DND-41 (cell line): ENCODE measurements at regions not wholly inside any gene's neighbourhood (a gene's known extent, or its start where the extent isn't known, plus 50 kb on each side); places are given as distances from the start of the nearest gene placed in this dataset.
"Not testable (repeated sequence)": the region's sequence is repeated elsewhere in the genome, so short reads cannot be mapped to it uniquely, and the experiment has no call there.

Experiments used
- ATAC-seq: fragments of 200-7000 bp; cut with Tn5 transposase; 3 replicates; pipeline ENCODE4 v1.9.1; 2021; ENCODE audit warnings: low read depth; ENCODE audit not compliant: insufficient read depth
- DNase-seq: peaks from one replicate; pipeline ENCODE4 v3.0.0-alpha.2; 2020
- H2AFZ ChIP-seq: 2 replicates; pipeline ENCODE4 v1.6.0; 2012; ENCODE audit warnings: low read depth, low read length
- H3K27ac ChIP-seq: 2 replicates; pipeline ENCODE4 v1.5.1; 2012; ENCODE audit warnings: low read length, inconsistent platforms
- H3K27me3 ChIP-seq: fragments of 200-600 bp; sonication (generic); 2 replicates; pipeline ENCODE4 v1.6.0; 2012; ENCODE audit warnings: low read length, mild to moderate bottlenecking, inconsistent platforms; ENCODE audit not compliant: insufficient read depth, poor library complexity
- H3K36me3 ChIP-seq: 2 replicates; pipeline ENCODE4 v1.5.1; 2012; ENCODE audit warnings: low read length, inconsistent platforms; ENCODE audit not compliant: insufficient read depth
- H3K4me1 ChIP-seq: 2 replicates; pipeline ENCODE4 v1.5.1; 2012; ENCODE audit warnings: mild to moderate bottlenecking, low read length; ENCODE audit not compliant: insufficient read depth
- H3K4me2 ChIP-seq: 2 replicates; pipeline ENCODE4 v1.6.0; 2012; ENCODE audit warnings: mild to moderate bottlenecking, moderate library complexity, low read length, inconsistent platforms; ENCODE audit not compliant: insufficient read depth
- H3K4me3 ChIP-seq, 2 experiments: fragments of 200-600 bp in 1 of 2; shearing (Covaris generic) in 1 of 2; 2 replicates each; pipeline ENCODE4 v1.5.1; 2012 to 2016; ENCODE audit warnings: inconsistent platforms in 2 of 2, low read length in 2 of 2, mild to moderate bottlenecking in 2 of 2, low read depth in 1 of 2, moderate library complexity in 1 of 2
- H3K79me2 ChIP-seq: 2 replicates; pipeline ENCODE4 v1.6.0; 2012; ENCODE audit warnings: low read length, inconsistent platforms; ENCODE audit not compliant: insufficient read depth
- H3K9ac ChIP-seq: 2 replicates; pipeline ENCODE4 v1.6.0; 2012; ENCODE audit warnings: low read depth, mild to moderate bottlenecking, inconsistent platforms, low read length, moderate library complexity
- H3K9me3 ChIP-seq: 2 replicates; pipeline ENCODE4 v1.5.1; 2012; ENCODE audit warnings: low read length, moderate library complexity, mild to moderate bottlenecking, inconsistent platforms; ENCODE audit not compliant: insufficient read depth, severe bottlenecking
- H4K20me1 ChIP-seq: 2 replicates; pipeline ENCODE4 v1.6.0; 2012; ENCODE audit warnings: low read length; ENCODE audit not compliant: insufficient read depth
- EZH2 ChIP-seq: IDR thresholded peaks from 3 replicates; pipeline ENCODE4 v1.6.1; 2012; ENCODE audit warnings: borderline replicate concordance, low read depth, mild to moderate bottlenecking, moderate library complexity, low read length, inconsistent platforms; ENCODE audit not compliant: severe bottlenecking
- TF ChIP-seq, protein P1 (sequence below): IDR thresholded peaks from 2 replicates; pipeline ENCODE4 v1.5.1; 2012; ENCODE audit warnings: borderline replicate concordance, low read length, moderate library complexity, mild to moderate bottlenecking; ENCODE audit not compliant: poor library complexity, severe bottlenecking; ENCODE audit errors: extremely low read depth

DNA sequence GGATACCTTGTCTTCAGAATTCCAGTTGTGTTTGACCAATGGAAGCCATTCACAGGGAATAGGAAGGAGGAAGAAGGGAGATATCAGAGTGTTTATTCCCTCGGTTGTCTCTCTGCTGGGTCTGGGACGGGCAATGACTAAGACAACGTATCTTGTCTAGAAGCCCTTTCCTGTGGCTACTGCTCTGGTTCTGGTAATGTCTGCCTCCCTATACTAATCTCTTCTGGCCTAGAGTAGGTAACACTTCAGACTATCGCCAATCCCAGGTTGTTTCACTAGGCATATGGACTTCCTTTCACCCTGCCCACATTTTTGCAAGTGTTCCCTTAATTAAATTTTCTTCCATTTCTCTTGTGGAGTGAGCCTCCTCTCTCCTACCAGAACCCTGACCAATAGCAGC, 687.7 kb upstream of the TBX3 start:
- no peaks in the 10 kb centered on the region for H3K79me2 ChIP-seq
- H3K27ac ChIP-seq, result no peak overlapping the region
- H2AFZ ChIP-seq, result no peak overlapping the region
- H3K36me3 ChIP-seq, result no peaks in the 10 kb centered on the region
- H3K4me2 ChIP-seq, result no peak overlapping the region
- no peak overlapping the region for H3K4me3 ChIP-seq
- TF ChIP-seq, protein P1, sequence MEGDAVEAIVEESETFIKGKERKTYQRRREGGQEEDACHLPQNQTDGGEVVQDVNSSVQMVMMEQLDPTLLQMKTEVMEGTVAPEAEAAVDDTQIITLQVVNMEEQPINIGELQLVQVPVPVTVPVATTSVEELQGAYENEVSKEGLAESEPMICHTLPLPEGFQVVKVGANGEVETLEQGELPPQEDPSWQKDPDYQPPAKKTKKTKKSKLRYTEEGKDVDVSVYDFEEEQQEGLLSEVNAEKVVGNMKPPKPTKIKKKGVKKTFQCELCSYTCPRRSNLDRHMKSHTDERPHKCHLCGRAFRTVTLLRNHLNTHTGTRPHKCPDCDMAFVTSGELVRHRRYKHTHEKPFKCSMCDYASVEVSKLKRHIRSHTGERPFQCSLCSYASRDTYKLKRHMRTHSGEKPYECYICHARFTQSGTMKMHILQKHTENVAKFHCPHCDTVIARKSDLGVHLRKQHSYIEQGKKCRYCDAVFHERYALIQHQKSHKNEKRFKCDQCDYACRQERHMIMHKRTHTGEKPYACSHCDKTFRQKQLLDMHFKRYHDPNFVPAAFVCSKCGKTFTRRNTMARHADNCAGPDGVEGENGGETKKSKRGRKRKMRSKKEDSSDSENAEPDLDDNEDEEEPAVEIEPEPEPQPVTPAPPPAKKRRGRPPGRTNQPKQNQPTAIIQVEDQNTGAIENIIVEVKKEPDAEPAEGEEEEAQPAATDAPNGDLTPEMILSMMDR, result no peak
- no peak for TF ChIP-seq EZH2
- H3K27me3 ChIP-seq, result no peaks in the 10 kb centered on the region
- no peak for DNase-seq
- H3K9ac ChIP-seq, result no peak overlapping the region
- ATAC-seq, result no peak
- no peaks in the 10 kb centered on the region for H4K20me1 ChIP-seq
- H3K4me1 ChIP-seq, result peaks cover 17% of the 10 kb centered on the region
- no peaks in the 10 kb centered on the region for H3K9me3 ChIP-seq

DNA sequence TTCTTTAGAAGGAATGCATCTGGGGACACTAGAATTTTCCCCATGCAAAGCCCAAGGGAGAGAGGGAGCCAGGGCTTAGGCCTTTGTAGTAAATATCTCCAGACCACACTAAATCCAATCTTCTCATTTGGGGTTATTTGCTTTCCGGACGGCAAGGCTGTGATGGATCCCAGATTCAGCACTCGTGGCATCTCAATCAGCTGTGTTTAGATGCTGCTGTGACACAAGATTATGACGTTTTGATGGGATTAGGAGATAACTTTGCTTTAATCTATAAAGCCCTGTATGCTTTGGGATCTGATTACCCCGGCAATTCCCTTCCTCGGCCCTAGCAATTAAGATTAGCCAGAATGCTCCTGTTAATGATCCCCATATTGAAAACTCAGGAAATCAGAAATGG, 686.7 kb upstream of the TBX3 start:
- Histone ChIP-seq H3K36me3 (no peaks in the 10 kb centered on the region), H3K9ac (no peak overlapping the region), H2AFZ (no peak overlapping the region), H3K9me3 (no peaks in the 10 kb centered on the region), H3K27ac (no peak overlapping the region), H3K79me2 (no peaks in the 10 kb centered on the region), H3K4me3 (no peak overlapping the region), H3K4me1 (peaks cover 12% of the 10 kb centered on the region), H3K27me3 (no peaks in the 10 kb centered on the region), H4K20me1 (no peaks in the 10 kb centered on the region), H3K4me2 (no peak overlapping the region)
- ATAC-seq (no peak), DNase-seq (no peak)
- TF ChIP-seq, protein P1, result no peak
- TF ChIP-seq EZH2, result no peak

DNA sequence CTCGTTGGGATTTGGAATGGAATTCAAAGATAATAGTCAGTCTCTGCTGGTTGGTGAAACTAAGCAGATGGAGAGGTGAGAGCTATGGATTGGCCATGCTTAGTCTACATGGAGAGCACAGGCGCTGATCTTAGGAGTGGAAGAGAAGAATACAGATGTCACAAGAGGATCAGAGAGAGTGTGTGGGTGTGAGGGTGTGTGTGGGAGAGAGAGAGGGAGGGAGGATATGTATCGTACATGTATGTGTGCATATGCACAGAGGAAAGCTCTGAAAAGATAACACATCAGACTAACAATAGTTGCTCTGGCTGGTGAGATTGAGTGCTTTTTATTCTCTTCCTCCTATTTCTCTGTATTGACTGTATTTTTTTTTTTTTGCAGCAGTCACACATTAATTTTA, 686.2 kb upstream of the TBX3 start:
- no peak overlapping the region for H2AFZ ChIP-seq
- DNase-seq (no peak), ATAC-seq (no peak)
- H4K20me1 ChIP-seq, result no peaks in the 10 kb centered on the region
- no peak overlapping the region for H3K9ac ChIP-seq
- H3K79me2 ChIP-seq, result no peaks in the 10 kb centered on the region
- no peak overlapping the region for H3K4me2 ChIP-seq
- H3K9me3 ChIP-seq, result no peaks in the 10 kb centered on the region
- H3K27ac ChIP-seq, result no peak overlapping the region
- H3K27me3 ChIP-seq, result no peaks in the 10 kb centered on the region
- H3K4me3 ChIP-seq, result no peak overlapping the region
- no peak for TF ChIP-seq EZH2
- TF ChIP-seq, protein P1, result no peak
- no peaks in the 10 kb centered on the region for H3K36me3 ChIP-seq
- H3K4me1 ChIP-seq, result peaks cover 7% of the 10 kb centered on the region

DNA sequence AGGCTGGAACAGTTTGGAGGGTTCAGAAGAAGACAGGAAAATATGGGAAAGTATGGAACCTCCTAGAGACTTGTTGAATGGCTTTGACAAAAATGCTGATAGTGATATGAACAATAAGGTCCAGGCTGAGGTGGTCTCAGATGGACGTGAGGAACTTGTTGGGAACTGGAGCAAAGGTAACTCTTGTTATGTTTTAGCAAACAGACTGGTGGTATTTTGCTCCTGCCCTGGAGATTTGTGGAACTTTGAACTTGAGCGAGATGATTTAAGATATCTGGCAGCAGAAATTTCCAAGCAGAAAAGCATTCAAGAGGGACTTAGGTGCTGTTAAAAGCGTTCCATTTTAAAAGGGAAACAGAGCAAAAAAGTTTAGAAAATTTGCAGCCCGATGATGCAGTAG, 682.3 kb upstream of the TBX3 start:
- H3K9me3 ChIP-seq, H2AFZ ChIP-seq, H3K36me3 ChIP-seq, H3K4me1 ChIP-seq, H4K20me1 ChIP-seq, H3K4me2 ChIP-seq, H3K4me3 ChIP-seq, ATAC-seq, H3K79me2 ChIP-seq, DNase-seq, H3K27ac ChIP-seq, H3K27me3 ChIP-seq, H3K9ac ChIP-seq: not testable (repeated sequence)

DNA sequence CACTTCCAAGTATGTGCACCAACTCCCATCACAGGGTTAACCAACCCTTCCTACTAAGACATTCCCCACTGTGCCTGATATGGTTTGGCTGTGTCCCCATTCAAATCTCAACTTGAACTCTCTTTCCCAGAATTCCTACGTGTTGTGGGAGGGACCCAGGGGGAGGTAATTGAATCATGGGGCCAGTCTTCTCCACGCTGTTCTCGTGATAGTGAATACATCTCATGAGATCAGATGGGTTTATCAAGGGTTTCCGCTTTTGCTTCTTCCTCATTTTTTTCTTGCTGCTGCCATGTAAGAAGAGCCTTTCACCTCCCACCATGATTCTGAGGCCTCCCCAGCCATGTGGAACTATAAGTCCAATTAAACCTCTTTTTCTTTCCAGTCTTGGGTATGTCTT, 681.8 kb upstream of the TBX3 start:
- not testable (repeated sequence) for H3K27ac ChIP-seq, H4K20me1 ChIP-seq, H3K9me3 ChIP-seq, H3K4me3 ChIP-seq, ATAC-seq, H2AFZ ChIP-seq, H3K36me3 ChIP-seq, H3K79me2 ChIP-seq, DNase-seq, H3K4me2 ChIP-seq, H3K27me3 ChIP-seq, H3K4me1 ChIP-seq, H3K9ac ChIP-seq
